HG02938 (cell line): ENCODE measurements at regions not wholly inside any gene's neighbourhood (a gene's known extent, or its start where the extent isn't known, plus 50 kb on each side); places are given as distances from the start of the nearest gene placed in this dataset.
"Not testable (repeated sequence)": the region's sequence is repeated elsewhere in the genome, so short reads cannot be mapped to it uniquely, and the experiment has no call there.

Experiments
- ATAC-seq: cut with Tn5 transposase; IDR thresholded peaks from one replicate; pipeline ENCODE4 v1.9.1; 2021; ENCODE audit warnings: mild to moderate bottlenecking, moderate library complexity; ENCODE audit not compliant: unreplicated experiment

- ATAC-seq = no peak
Observed at GRCh38 chr1:14369526-14370213, 228.8 kb upstream of the KAZN start.

GRCh38 chr1:14371771-14372497 is 226.6 kb upstream of the KAZN start:
- ATAC-seq = no peak

- ATAC-seq = no peak
Observed at GRCh38 chr1:14372526-14372925, 226.0 kb upstream of the KAZN start.

- ATAC-seq = no peak
Observed at GRCh38 chr1:14373081-14373758, 225.3 kb upstream of the KAZN start.

- no peak for ATAC-seq
Observed at GRCh38 chr1:14375226-14375625, 223.3 kb upstream of the KAZN start.

- no peak for ATAC-seq
Observed at GRCh38 chr1:14377386-14377785, 221.1 kb upstream of the KAZN start.

GRCh38 chr1:14380408-14380807 is 218.1 kb upstream of the KAZN start:
- ATAC-seq = no peak

GRCh38 chr1:14390816-14391215 is 207.7 kb upstream of the KAZN start:
- ATAC-seq = no peak

GRCh38 chr1:14392161-14392858 is 206.2 kb upstream of the KAZN start:
- ATAC-seq = no peak

- ATAC-seq = no peak
Observed at GRCh38 chr1:14392859-14393365, 205.6 kb upstream of the KAZN start.

- ATAC-seq = no peak
Observed at GRCh38 chr1:14396100-14396499, 202.4 kb upstream of the KAZN start.

- no peak for ATAC-seq
Observed at GRCh38 chr1:14403961-14404645, 194.4 kb upstream of the KAZN start.

- ATAC-seq = no peak
Observed at GRCh38 chr1:14404862-14405301, 193.6 kb upstream of the KAZN start.

GRCh38 chr1:14412235-14412634 is 186.2 kb upstream of the KAZN start:
- no peak for ATAC-seq

GRCh38 chr1:14413819-14414490 is 184.5 kb upstream of the KAZN start:
- ATAC-seq = no peak

- no peak for ATAC-seq
Observed at GRCh38 chr1:14415396-14415795, 183.1 kb upstream of the KAZN start.

GRCh38 chr1:14419778-14420218 is 178.7 kb upstream of the KAZN start:
- not testable (repeated sequence) for ATAC-seq

- ATAC-seq = no peak
Observed at GRCh38 chr1:14420686-14421085, 177.8 kb upstream of the KAZN start.

- ATAC-seq = no peak
Observed at GRCh38 chr1:14421295-14421976, 177.0 kb upstream of the KAZN start.
